Epithelial cell of prostate (primary cell): ENCODE measurements at regions not wholly inside any gene's neighbourhood (a gene's known extent, or its start where the extent isn't known, plus 50 kb on each side); places are given as distances from the start of the nearest gene placed in this dataset.
"Not testable (repeated sequence)": the region's sequence is repeated elsewhere in the genome, so short reads cannot be mapped to it uniquely, and the experiment has no call there.

Source experiments
- DNase-seq: peaks from one replicate; pipeline ENCODE4 v3.0.0-alpha.2; 2011; ENCODE audit warnings: low read depth, low spot score
- H3K27ac ChIP-seq: fragments of 450-650 bp; 2 replicates; pipeline ENCODE4 v1.5.1; 2017; ENCODE audit warnings: mild to moderate bottlenecking

DNA sequence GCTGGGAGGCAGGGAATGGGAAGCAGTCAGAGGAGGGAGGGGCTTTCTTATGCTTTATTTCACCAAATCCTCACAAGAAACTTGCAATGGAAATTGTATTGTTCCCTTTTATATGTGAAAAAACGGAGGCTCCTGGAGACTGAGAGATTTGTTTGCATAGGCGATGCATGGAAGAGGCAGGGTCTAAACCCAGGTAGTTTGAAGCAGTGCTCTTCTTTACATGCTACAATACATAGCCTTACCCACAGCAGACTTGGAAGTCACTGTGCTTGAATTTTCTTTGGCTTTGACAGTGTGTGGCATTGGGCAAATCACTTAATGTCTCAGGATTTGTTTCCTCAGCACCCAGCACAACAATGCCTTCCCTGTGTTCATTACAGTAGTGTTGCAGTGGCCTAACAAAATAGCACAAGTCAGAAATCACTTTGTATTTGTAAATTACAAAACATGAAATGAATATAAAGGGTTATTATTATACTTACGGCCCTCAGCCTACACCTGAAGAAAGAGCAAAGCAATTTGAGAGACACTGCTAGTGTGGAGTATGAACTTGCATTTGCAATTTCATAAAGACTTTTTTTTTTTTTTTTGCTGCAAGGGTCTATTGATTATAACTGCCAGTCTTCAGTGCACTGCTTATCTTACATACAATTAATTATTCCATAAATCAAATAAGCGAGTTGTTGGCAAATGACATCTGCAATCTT is 646.4 kb upstream of the KCNMB2 start:
- DNase-seq = no peak
- H3K27ac ChIP-seq = no peak overlapping the region

DNA sequence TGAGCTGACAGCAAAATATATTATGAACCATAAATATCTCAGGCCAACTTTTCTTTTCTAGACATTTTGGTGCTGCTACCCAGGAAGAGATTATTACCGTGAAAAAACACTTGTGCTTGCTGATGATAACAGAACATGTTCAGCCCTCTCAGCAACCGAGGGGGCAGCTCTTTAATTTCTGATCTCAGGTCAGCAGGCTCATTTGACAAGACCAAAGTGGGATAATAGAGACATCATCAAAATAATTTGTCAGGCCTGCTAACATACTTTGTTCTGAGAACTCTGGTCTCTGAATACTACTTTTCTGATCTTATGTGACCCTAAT is 645.9 kb upstream of the KCNMB2 start:
- H3K27ac ChIP-seq = no peak overlapping the region
- no peak for DNase-seq

DNA sequence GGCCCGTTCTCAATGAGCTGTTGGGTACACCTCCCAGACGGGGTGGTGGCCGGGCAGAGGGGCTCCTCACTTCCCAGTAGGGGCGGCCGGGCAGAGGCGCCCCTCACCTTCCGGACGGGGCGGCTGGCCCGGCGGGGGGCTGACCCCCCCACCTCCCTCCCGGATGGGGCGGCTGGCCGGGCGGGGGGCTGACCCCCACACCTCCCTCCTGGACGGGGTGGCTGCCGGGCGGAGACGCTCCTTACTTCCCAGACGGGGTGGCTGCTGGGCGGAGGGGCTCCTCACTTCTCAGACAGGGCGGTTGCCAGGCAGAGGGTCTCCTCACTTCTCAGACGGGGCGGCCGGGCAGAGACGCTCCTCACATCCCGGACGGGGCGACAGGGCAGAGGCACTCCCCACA is 644.7 kb upstream of the KCNMB2 start:
- DNase-seq, H3K27ac ChIP-seq: not testable (repeated sequence)

DNA sequence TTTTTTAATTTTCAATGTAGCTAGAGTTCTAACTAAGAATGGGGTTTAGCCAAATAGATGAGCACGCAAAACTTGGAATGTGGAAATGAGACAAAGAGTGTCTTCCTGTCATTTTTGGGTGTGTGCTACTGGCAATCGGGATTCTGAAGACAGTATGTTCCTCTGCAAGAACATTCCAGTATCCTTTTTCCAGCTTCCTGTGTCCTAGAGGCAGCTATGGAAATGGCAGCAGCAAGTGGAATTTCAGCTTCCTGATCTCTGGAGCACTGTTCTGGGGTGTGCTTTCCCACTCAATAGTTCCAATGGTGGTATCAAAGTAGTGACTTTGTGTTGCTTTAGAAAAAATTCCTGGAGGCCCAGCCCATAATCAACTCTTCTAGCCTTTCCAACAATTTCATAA is 642.9 kb upstream of the KCNMB2 start:
- DNase-seq = no peak

DNA sequence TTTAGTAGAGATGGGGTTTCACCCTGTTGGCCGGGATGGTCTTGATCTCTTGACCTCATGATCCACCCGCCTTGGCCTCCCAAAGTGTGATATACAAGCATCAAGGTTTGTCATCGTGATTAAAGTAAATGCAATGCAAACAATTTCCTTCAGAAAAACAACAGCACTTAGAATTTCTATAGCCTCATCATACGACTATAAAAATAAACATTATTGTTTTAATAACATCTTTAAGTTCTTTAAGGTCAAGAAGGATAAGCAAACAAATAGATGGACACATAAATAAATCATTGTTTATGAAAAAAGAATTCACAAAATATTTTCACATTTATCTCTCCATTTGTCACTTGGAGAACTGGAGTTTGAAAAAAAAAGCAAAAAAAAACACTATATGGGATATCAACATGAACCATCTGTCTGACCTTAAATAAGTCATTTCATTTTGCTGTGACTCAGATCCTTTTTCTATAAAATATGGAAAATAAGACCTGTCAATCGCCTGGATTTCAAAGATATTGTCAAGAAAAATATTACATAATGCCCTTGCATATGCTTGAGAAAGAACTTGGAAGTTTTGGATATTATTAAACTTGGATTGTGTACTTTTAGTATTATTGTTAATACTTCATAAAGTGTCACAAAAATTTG is 642.0 kb upstream of the KCNMB2 start:
- no peak for DNase-seq

More for the DNA sequence above, 642.9 kb upstream of the KCNMB2 start:
- no peak overlapping the region for H3K27ac ChIP-seq

DNA sequence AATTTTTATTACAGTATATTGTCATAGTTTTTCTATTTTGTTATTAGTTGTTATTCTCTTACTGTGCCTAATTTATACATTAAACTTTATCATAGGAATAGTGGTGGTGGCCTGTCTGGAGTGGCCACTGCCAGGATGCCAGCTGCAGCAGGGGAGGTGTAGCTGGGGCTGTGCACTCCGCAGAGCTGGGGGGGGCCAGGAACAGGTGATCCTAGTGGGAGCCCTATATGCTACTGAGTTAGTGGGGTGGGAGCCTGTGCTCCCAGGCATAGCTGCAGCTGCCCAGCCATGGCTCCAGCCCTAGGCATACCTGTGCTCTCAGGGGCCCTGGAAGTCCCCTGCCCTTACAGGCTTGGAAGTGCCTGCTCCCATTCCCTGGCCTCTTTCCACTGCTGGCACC is 638.1 kb upstream of the KCNMB2 start:
- H3K27ac ChIP-seq = no peak overlapping the region
- DNase-seq = no peak

More for the DNA sequence above, 642.0 kb upstream of the KCNMB2 start:
- H3K27ac ChIP-seq = no peak overlapping the region

DNA sequence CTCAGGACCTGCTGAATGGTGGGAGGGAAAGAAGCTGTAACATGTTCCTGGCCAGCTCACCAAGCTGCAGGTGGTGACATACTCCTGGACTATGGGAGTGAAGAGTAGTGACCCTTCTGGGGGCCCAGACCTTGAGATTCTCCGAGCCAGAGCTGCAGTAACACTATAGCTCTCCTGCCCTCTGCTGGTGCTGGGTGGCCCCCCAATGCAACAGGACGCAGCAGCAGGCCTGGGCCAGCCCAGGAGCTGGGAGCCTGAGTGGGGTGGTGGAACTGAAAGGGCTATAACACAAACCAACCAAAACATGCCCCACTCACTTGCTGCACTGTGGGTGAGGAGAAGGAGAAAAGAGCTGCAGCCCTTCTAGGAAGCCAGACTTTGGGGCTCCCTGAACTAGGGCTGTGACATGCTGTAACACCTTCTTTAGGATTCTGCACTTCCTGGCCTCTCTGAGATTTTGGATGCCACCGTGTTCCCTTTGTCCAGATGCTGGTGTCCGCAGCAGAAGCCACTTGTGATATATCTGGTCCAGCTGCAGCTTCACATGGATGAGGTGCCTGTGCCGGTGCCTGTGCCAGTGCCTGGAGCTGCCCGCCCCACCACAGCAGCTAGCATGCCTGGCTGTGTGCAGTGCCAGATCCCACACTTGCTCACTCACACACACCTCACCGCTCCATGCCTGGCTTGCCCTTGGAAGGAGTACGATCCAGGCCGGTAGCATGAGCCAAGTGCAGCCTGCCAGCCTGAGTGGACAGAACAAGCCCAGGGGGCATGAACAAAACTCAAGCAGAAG is 636.8 kb upstream of the KCNMB2 start:
- H3K27ac ChIP-seq = no peak overlapping the region
- no peak for DNase-seq

DNA sequence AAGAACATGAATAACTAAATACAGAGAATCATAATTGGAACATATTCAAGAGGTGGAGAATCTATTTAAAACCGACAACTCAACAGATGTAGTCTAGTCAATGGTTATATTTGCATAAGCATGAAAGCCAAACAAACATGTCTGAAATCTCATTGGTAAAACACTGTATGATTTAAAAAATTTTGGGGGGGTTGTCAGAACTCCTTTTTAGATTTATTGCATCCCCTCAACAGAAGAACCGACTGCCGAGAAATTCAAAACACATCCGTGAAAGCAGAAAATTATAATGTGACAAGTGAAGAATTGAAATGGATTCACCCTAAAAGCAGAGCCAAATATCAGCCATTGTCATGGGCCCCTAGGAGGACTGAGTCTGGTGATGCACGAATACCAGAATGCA is 633.4 kb upstream of the KCNMB2 start:
- H3K27ac ChIP-seq = no peak overlapping the region
- no peak for DNase-seq

DNA sequence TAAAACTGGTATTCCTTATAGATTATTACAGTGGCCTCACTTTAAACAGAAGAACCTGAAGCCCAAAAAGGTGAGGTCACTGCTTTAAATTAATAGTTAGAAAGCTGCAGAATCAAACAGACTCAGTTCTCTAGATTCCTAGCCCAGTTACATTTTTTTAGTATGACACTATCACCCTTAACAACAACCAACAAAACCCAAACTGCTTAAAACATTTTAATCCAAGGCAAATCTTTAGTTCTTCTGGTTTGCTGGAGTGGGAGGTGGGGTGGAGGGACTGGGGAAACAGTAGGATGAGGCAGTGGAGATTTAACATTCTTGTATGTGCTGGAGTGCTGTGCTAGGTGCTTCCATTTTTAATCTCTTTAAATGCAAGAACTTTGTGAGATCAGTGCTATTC is 631.6 kb upstream of the KCNMB2 start:
- DNase-seq = no peak

DNA sequence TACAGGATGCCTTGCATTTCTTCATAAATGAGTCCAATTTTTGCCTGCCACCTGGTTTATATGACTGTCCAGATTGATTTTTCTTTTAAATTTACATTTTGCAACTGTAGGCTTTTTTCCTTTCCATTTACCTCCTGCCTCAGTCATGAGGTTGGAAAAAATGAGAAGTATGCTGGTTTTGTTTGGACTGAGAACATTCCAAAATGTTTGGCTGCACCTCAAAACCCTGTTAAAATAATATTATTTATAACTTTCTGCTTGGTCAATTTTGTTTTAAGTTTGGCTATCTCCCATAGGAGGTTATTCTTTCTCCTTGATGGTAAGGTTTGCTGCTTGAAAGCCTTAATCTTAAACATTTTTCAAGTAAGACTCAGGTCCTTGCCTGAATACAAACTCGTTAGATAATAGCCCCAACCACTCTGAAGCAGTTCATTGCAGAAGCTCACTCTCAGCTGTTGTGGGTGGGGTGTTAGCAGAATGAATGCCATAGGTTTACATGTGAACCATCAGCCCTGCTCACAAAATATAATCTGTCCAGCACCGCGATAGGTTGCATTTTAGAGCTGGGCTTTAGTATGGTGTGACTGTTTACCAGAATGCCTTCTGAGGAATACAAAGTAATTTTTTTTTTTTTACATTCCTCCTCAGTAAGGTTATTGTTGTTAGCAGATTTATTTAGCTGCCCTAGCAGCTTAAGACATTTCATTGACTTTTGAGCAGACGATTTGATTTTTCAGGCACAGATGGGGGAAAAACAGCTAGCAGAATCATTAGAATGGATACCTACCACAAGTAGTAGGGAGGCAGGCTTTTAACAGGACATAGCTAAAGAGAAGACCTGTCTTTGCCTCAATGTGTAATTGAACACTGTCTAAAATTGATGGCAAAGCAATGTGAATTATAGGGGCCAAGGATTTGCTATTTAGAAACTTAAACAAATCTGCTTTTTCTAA is 630.8 kb upstream of the KCNMB2 start:
- H3K27ac ChIP-seq = no peak overlapping the region
- no peak for DNase-seq

More for the DNA sequence above, 631.6 kb upstream of the KCNMB2 start:
- no peak overlapping the region for H3K27ac ChIP-seq

DNA sequence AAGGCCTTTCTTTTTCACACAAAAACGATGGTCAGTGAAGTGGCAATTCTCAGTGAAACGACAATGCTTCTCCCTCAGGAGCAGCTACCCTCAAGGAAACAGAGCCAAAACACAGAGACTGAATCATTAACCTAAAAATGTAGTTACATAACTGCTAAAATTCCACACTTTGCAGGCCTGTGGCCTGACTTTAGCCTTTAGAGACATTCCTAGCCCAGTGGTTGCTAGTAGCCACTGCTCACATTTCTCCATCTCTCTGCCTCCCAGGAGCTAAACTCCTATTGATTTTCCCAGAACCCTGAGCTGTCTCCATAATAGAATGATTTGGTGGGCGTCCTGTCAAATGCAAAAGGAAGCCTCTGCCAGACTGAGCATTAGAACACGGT is 630.1 kb upstream of the KCNMB2 start:
- no peak for DNase-seq
- H3K27ac ChIP-seq = no peak overlapping the region

DNA sequence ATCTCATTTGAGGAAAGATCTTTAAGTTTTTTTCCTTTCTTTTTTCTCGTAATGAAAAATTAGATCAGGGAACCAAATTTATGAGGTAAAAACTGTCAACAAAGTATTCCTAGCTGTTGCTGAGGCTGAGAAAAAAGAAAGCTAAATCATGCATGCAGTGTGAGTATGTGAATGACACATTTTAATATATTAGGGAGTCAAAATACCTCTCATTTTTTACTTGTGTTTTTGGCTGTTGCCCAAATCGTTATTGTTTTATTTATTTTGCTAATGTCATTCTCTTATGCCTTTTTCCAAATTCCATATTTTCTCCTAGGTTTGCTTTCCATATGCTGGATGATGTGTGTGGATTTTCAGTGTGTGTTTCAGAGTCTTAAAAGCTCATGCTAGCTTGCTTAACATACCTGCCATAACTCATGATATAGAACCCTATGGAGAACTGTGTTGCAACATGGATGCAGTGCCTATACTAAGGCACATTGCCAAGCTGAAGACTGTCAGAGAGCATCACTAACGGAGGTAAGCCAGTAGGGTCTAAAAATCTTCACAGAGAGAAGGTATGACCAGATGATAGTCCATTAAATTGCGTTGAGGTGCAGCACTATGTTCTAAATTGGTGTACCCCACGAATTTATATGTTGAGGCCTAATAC is 629.5 kb upstream of the KCNMB2 start:
- no peak overlapping the region for H3K27ac ChIP-seq
- DNase-seq = no peak

DNA sequence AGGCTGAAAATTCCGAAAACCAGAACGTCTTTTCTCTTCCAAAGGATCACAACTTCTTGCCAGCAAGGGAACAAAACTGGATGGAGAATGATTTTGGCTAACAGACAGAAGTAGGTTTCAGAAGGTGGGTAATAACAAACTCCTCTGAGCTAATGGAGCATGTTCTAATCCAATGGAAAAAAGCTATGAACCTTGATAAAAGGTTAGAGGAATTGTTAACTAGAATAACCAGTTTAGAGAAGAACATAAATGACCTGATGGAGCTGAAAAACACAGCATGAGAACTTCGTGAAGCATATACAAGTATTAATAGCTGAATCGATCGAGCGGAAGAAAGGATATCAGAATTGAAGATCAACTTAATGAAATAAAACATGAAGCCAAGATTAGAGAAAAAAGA is 626.7 kb upstream of the KCNMB2 start:
- DNase-seq, H3K27ac ChIP-seq: not testable (repeated sequence)

DNA sequence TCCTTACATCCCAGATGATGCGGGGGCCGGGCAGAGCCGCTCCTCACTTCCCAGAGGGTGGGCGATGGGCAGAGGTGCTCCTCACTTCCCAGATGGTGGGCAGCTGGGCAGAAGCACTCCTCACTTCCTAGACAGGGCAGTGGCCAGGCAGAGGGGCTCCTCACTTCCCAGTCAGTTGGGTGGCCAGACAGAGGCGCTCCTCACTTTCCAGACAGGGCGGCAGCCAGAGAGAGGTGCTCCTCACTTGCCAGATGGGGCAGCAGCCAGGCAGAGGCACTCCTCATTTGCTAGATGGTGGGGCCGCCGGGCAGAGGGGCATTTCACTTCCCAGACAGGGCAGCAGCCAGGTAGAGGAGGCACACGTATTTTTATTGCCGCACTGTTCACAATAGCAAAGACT is 622.0 kb upstream of the KCNMB2 start:
- H3K27ac ChIP-seq = no peak overlapping the region
- no peak for DNase-seq

DNA sequence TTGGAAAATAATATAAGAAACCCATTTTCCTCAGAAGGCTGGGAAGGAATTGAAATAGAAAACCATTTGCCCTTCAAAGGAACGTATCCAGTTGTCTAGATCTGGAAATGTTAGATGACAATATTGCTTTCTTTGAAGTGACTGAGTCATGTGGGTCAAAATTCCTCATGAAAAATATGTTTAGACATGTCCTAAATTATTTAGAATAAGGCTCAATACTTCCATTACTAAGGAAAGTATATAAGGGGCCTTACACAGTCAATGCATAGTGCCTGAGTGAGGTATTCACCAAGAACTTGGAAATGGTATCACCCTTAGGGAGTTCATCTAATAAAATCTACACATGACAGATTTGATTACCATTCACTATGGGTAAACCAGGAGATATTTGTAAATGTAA is 619.8 kb upstream of the KCNMB2 start:
- no peak overlapping the region for H3K27ac ChIP-seq

DNA sequence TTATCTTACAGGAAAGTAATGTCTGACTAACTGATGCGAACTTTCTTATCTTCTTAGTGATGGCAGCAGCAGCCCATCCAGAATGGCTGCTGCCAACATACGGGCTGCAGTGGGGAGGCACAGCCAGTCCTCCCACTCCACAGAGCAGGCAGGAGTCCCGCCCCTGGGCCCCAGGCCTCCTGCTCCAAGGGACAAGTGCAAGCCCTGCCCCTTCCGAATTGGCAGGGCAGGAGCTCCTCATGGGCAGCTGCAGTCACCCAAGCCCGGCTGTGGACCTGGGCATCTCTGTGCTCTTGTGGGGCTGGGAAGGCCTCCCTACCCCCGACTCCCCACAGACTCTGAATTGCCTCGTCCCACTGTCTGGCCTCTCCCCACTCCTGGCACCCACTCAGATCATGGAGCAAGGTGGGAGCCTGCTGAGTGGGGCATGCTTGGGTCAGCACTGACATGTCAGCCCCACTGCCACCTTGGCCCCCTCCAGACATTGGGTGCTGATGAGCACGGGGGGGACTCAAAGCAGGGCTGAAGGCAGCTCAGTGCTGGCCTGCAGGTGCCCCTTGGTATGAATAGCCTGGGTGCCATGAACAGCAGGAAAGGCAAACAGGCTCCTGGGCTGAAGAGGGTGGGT is 618.9 kb upstream of the KCNMB2 start:
- DNase-seq = no peak
- H3K27ac ChIP-seq = no peak overlapping the region

More for the DNA sequence above, 619.8 kb upstream of the KCNMB2 start:
- DNase-seq = no peak

DNA sequence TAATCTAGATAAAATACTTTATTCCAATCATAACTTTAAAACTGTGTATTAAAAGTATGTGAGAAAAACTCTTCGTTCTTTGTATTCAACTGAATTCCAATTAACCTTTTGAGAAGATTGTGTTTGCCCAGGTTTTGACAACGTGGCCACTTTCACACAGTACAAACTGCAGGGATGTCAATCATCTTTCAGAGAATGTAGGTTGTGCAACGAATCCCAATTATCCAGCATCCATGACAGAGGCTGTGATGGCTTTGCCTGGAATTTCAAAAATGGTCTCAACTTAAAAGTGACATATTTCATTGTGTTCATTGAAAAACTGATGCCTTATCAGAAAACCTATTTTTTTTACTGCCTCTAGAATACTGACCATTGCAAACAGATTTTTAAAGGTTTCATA is 615.1 kb upstream of the KCNMB2 start:
- DNase-seq = no peak
- no peak overlapping the region for H3K27ac ChIP-seq

DNA sequence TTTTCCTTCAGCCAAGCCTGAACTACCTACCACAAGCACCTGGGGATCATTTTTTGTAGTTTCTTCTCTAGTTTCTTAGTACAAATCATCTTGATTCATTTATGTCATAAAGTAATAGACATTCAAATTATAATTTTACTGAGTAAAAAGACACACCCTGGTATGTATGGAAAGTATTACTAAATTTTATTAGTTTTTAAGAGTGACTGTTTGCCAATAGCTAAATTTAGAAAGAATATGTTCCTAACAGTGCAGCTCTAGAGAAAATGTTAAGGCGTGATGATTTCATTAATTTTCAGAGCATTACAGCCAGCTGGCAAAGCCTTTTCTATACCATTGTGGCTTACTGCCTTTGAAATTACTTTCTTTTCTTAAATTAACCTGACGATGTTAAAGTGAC is 612.0 kb upstream of the KCNMB2 start:
- H3K27ac ChIP-seq = no peak overlapping the region
- DNase-seq = no peak

DNA sequence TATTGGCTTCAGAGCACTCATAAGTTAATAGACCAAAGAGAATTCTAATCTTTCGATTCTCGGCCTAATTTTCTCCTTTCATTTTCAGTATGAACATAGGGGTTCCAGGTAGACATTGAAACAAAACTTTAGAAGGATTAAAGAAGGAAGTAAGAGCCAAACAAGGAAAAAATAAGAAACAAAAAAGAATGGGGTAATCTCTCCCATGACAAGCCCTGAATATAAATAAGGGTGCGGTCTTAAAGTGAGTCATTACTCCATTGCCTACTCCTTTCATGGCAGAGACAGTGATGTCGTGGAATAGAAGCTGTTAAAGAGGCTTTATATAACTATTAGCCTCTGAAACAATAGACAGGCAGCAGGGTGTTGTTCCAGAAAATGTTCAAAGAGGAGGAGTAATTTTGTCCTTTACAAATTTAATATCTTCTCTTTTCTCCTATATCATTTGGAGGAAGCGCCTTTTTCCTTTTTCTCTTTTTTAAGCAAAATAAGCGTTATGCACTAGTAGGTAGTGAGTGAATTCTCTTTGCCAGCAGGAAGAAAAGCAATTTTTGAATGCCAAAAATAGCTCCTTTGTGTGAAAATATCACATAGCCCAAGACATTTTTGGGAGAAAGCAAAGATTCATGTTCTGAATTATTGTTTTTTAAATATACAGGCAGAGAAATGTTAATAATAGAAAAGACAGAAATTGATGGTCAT is 607.9 kb upstream of the KCNMB2 start:
- peak; percentile 81 for DNase-seq

More for the DNA sequence above, 607.9 kb upstream of the KCNMB2 start:
- peak overlapping the region; percentile 77 for H3K27ac ChIP-seq
